ENCODE measurements at regions not wholly inside any gene's neighbourhood (a gene's known extent, or its start where the extent isn't known, plus 50 kb on each side); places are given as distances from the start of the nearest gene placed in this dataset.

- TF ChIP-seq CTCF (IDR thresholded peaks at IDR 0.05) (no peak), POLR2A (IDR thresholded peaks at IDR 0.05) (no peak)
These were observed 163.8 kb downstream of the CHST1 start for GRCh38 chr11:45501392-45502225.

Data from body of pancreas (tissue), 4 donors.